Liver (tissue), 2 donors: ENCODE measurements at regions not wholly inside any gene's neighbourhood (a gene's known extent, or its start where the extent isn't known, plus 50 kb on each side); places are given as distances from the start of the nearest gene placed in this dataset.

Source experiments
- GABPA ChIP-seq, 2 donors: IDR thresholded peaks in 1 of 2; conservative IDR thresholded peaks in 1 of 2; 2 replicates each; pipeline ENCODE4 v1.6.1; 2016; ENCODE audit warnings: antibody characterized with exemption in 2 of 2, mild to moderate bottlenecking in 1 of 2, moderate library complexity in 1 of 2
- ZBTB33 ChIP-seq: IDR thresholded peaks from 2 replicates; pipeline ENCODE4 v1.6.1; 2016; ENCODE audit warnings: antibody characterized with exemption
- donor health status: healthy.

GRCh38 chr4:124282301-124282898 lies 430.1 kb downstream of the ANKRD50 start:
- no peak for TF ChIP-seq GABPA (IDR thresholded peaks at IDR 0.05 in 1 of 2, conservative IDR thresholded peaks at IDR 0.05 in 1 of 2)
- no peak for TF ChIP-seq ZBTB33
